Brain pericyte (primary cell): ENCODE measurements at regions not wholly inside any gene's neighbourhood (a gene's known extent, or its start where the extent isn't known, plus 50 kb on each side); places are given as distances from the start of the nearest gene placed in this dataset.
A peak's percentile ranks its signal among the peaks of the same experiment; 100 is the strongest.
"Not testable (repeated sequence)": the region's sequence is repeated elsewhere in the genome, so short reads cannot be mapped to it uniquely, and the experiment has no call there.

ENCODE experiments used
- DNase-seq: peaks from one replicate; pipeline ENCODE4 v3.0.0-alpha.2; 2012; ENCODE audit warnings: low read depth, low spot score

DNA sequence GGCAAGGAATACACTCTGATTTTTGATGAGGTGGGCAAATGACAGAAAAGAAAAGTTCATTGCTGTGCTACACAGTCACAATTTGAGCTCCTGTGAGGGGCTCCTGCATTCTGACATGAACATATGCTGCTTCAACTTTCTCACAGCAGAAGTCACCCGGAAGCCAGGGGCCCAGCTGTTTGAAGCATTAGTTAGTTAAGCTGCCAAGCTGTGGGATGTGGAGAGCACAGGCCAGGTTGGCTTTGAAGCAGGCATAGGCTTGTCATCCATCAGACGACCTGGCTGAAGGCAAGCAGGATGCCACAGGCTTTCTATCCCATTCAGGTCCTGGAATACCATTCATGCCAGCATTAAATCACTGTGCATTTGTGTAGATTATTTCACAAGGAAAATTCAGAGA is 63.1 kb downstream of the MTNR1B start:
- no peak for DNase-seq

GRCh38 chr11:93033093-93033492 is 63.6 kb downstream of the MTNR1B start:
- no peak for DNase-seq

DNA sequence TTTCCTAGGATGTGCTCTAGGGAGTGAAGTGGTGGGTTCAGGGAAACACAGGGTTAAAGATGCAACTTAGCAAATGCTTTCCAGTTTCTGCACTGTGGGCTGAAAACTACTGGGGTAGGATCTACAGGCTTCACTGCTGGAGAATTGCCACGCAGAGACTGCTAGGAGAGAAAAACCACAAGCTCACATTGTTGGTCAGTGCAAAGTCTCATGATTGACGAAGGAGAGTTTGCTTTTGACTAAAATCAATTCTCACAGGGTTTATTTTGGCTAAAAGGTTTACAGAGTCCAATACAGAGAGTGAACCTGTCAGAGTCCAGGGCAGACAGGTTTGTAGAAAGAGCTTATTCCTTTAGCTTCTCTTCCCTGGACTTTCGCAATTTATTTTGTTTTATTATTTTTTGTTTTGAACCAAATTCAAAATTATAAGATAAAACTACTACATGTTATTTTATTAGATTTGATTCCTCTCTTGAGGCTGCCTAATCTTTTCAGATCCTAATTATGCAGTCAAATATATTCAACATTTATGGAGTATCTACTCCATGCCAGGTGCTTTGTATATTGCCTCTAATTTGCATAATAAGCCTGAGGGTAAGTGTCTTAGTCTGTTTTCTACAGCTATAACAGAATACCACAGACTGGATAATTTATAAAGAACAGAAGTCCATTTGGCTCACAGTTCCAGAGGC is 64.7 kb downstream of the MTNR1B start:
- no peak for DNase-seq

DNA sequence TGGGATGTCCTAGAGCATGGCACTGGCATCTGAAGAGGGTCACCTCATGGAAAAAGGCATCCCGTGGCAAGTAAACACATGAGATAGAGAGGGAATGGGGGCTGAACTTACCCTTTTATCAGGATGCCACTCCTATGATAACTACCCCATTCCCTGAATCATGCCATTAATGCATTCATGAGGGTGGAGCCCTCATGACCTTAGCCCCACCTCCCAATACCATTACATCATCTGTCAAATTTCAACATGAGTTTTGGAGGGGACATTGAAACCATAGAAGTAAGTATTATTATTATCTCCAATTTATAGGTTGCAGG is 65.2 kb downstream of the MTNR1B start:
- DNase-seq, result no peak

- no peak for DNase-seq
Measured at GRCh38 chr11:93038521-93038920, 69.1 kb downstream of the MTNR1B start.

DNA sequence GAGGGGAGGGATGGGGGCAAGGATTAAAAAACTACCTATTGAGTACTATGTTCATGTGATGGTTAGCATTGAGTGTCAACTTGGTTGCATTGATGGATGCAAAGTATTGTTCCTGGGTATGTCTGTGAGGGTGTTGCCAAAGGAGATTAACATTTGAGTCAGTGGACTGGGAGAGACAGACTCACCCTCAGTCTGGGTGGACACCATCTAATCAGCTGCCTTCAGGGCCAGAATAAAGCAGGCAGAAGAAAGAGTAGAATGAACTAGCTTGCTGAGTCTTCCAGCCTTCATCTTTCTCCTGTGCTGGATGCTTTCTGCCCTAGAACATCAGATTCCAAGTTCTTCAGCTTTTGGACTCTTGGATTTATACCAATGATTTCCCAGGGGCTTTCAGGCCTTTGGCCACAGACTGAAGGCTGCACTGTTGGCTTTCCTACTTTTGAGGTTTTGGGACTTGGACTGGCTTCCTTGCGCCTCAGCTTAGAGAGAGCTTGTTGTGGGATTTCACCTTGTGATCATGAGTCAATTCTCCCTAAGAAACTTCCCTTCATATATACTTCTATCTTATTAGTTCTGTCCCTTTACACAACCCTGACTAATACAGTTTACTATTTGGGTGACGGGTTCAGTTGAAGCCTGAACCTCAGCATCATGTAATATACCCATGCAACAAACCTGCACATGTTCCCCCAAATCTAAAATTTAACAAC is 70.2 kb downstream of the MTNR1B start:
- DNase-seq, result no peak

DNA sequence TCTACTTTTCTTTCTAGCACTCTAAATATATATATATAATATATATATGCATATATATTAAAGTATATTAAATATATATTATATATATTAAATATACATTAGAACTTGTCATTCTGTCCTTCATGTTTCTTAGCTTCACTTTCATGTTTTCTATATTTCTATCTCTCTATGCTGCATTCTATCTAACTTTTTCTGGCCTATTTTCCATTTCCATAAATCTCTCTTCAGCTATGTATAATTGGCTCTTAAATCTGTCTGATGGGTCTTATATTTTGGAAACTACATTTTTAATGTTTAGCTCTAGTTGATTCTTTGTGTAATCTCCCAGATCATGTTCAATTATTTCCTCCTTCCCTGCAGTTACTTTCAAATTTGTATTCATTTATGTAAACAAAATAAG is 72.2 kb downstream of the MTNR1B start:
- no peak for DNase-seq

GRCh38 chr11:93043186-93043585 is 73.7 kb downstream of the MTNR1B start:
- not testable (repeated sequence) for DNase-seq

GRCh38 chr11:93049740-93050139 is 80.3 kb downstream of the MTNR1B start:
- DNase-seq, result no peak

DNA sequence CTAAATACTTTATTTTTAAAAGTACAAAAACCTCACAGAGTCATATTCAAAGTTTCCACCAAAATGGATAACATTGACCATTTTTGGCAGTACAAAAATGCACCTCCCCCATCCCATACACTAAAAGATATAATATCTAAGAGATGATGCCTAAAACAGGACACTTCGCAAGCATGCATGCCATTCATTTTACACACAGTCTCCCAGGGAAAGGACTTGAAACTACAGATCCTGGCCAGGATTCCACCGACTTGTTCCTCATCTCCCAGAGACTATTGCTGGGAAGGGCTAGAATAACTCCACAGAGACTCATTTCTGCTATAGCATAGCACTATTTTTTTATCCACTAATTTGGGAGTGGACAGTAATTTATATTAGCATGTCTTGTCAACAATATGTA is 81.7 kb downstream of the MTNR1B start:
- DNase-seq, result no peak

GRCh38 chr11:93053864-93054263 is 84.4 kb downstream of the MTNR1B start:
- no peak for DNase-seq

- DNase-seq, result no peak
Measured at GRCh38 chr11:93054279-93054678, 84.8 kb downstream of the MTNR1B start.

- DNase-seq, result peak; percentile 62
Measured at GRCh38 chr11:93054881-93055280, 85.4 kb downstream of the MTNR1B start.

GRCh38 chr11:93059117-93059957 is 89.9 kb downstream of the MTNR1B start:
- peak; percentile 32 for DNase-seq

DNA sequence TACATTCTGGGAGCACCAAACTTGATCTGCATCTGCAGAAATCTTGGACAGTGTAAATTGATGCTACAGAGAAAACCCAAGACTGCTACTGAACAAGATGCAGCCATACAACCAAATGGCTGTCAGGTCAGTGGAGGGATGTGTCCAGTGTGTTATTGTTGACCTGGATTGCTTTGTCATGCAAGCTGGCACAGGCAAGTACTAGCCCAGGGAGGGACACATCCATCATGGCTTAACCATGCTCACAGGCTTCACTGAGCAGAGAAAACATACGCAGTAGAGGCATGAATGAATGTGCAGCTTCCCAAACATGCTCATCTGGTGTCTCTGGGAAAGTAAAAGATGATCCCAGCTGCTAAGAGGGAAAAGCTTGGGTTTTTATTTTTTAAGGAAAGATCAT is 93.6 kb downstream of the MTNR1B start:
- DNase-seq, result no peak

GRCh38 chr11:93065074-93065674 is 95.7 kb downstream of the MTNR1B start:
- not testable (repeated sequence) for DNase-seq

GRCh38 chr11:93067881-93068390 is 98.5 kb downstream of the MTNR1B start:
- DNase-seq, result no peak

- DNase-seq, result no peak
Measured at GRCh38 chr11:93072229-93072914, 102.9 kb downstream of the MTNR1B start.

DNA sequence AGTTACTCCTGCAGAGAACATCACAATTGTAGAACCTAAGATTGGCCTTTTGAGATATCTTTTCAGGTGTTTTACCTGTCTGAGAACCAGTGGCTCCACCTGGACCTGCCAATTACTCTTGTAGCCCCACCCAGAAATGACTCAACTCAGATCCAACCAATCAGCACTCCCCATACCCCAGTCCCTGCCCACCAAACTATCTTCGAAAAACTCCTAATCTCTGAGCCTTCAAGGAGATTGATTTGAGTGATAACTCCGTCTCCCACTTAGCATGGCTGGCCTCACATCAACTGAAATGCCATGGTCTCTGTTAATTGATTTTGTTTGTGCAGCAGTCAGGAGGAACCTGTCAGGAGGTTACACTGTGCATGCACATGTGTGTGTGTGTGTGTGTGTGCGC is 103.6 kb downstream of the MTNR1B start:
- no peak for DNase-seq

DNA sequence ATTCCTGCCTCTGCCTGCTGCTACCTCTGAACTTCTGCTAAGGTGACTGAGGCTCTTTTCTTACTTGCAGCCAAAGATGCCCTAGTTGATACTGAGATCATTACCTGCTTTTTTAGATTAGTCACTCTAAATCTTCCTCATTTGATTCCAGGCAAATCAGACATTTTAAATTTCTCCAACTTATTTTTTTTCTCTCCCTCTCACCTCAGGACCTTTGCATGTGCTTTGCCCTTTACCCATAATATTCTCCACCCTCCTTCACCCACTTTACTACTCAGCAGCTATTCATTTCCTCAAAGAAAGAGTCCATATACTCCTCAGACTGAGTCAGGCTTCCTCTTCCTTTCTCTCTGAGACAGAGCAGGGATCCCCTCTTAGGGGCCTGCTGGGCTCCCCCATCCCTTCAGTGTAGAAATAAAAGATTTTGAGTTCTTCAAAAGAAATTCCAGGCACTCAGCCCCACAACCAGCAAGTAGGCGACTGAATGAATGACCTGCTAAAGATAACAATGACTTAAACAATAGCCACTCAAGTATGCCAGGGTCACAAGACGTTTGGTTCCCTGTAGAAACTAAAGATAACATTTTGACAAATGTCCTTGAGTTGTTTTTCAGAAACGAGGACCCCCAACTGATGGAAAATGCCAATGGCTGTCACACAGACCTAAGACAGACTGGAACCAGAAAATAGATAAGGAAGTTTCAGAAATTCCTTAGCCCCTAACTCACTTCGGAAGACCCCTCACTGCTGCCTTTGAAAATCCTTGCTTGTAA is 104.2 kb downstream of the MTNR1B start:
- no peak for DNase-seq

- no peak for DNase-seq
Measured at GRCh38 chr11:93074352-93074751, 104.9 kb downstream of the MTNR1B start.
